Hepatocyte (in vitro differentiated cells): ENCODE measurements at regions not wholly inside any gene's neighbourhood (a gene's known extent, or its start where the extent isn't known, plus 50 kb on each side); places are given as distances from the start of the nearest gene placed in this dataset.
A peak's percentile ranks its signal among the peaks of the same experiment; 100 is the strongest.
"Not testable (repeated sequence)": the region's sequence is repeated elsewhere in the genome, so short reads cannot be mapped to it uniquely, and the experiment has no call there.

Source experiments
- DNase-seq: peaks from one replicate; pipeline ENCODE4 v3.0.0-alpha.2; 2016; ENCODE audit warnings: low spot score
- H2AFZ ChIP-seq: fragments of 200-600 bp; sonication (generic); 2 replicates; pipeline ENCODE4 v1.6.0; 2016; ENCODE audit warnings: antibody characterized with exemption, mild to moderate bottlenecking
- H3K27ac ChIP-seq: fragments of 200-600 bp; sonication (generic); 2 replicates; pipeline ENCODE4 v1.5.1; 2016; ENCODE audit warnings: mild to moderate bottlenecking
- H3K27me3 ChIP-seq: fragments of 200-600 bp; sonication (generic); 2 replicates; pipeline ENCODE4 v1.6.1; 2016
- H3K36me3 ChIP-seq: fragments of 200-600 bp; sonication (generic); replicated peaks from 2 replicates; pipeline ENCODE4 v1.5.1; 2016; ENCODE audit warnings: low read depth; ENCODE audit not compliant: insufficient read depth
- H3K4me1 ChIP-seq: fragments of 200-600 bp; sonication (generic); 2 replicates; pipeline ENCODE4 v1.5.1; 2016; ENCODE audit warnings: mild to moderate bottlenecking, moderate library complexity; ENCODE audit not compliant: insufficient read depth
- H3K4me2 ChIP-seq: fragments of 200-600 bp; sonication (generic); 2 replicates; pipeline ENCODE4 v1.6.0; 2016
- H3K4me3 ChIP-seq: fragments of 200-600 bp; sonication (generic); 2 replicates; pipeline ENCODE4 v1.5.1; 2016; ENCODE audit warnings: mild to moderate bottlenecking
- H3K79me2 ChIP-seq: fragments of 200-600 bp; sonication (generic); 2 replicates; pipeline ENCODE4 v1.6.0; 2017; ENCODE audit warnings: mild to moderate bottlenecking
- H3K9me2 ChIP-seq: fragments of 200-600 bp; sonication (generic); replicated peaks from 2 replicates; pipeline ENCODE4 v1.6.0; 2017; ENCODE audit warnings: mild to moderate bottlenecking; ENCODE audit not compliant: insufficient read depth
- H3K9me3 ChIP-seq: fragments of 200-600 bp; sonication (generic); 2 replicates; pipeline ENCODE4 v1.5.1; 2016; ENCODE audit warnings: low read depth, mild to moderate bottlenecking
- H4K20me1 ChIP-seq: fragments of 200-600 bp; sonication (generic); 2 replicates; pipeline ENCODE4 v1.6.0; 2016; ENCODE audit warnings: mild to moderate bottlenecking; ENCODE audit not compliant: insufficient read depth, poor library complexity, severe bottlenecking
- CTCF ChIP-seq: fragments of 200-600 bp; sonication (generic); IDR thresholded peaks from 2 replicates; pipeline ENCODE4 v1.5.1; 2016; ENCODE audit warnings: antibody characterized with exemption, mild to moderate bottlenecking; ENCODE audit not compliant: poor library complexity
- EZH2 ChIP-seq: fragments of 200-600 bp; sonication (generic); IDR thresholded peaks from 2 replicates; pipeline ENCODE4 v1.6.1; 2016; ENCODE audit warnings: antibody characterized with exemption, mild to moderate bottlenecking, borderline replicate concordance
- EZH2phosphoT487 ChIP-seq: fragments of 200-600 bp; sonication (generic); IDR thresholded peaks from one replicate; pipeline ENCODE4 v1.6.1; 2018; ENCODE audit warnings: antibody characterized with exemption, mild to moderate bottlenecking, low read depth, moderate library complexity; ENCODE audit not compliant: unreplicated experiment, severe bottlenecking
- WGBS: methylation state at CpG from one replicate; pipeline ENCODE4 v1.1.6; 2016; ENCODE audit warnings: low lambda C conversion rate; ENCODE audit errors: missing lambda C conversion rate; 5-methylcytosine and 5-hydroxymethylcytosine counted together

GRCh38 chr14:105600195-105600938 is 74.0 kb downstream of the TMEM121 start:
- not testable (repeated sequence) for H3K27me3 ChIP-seq, H3K9me2 ChIP-seq, H4K20me1 ChIP-seq, H2AFZ ChIP-seq, H3K36me3 ChIP-seq, H3K4me1 ChIP-seq, H3K4me3 ChIP-seq, H3K4me2 ChIP-seq, H3K79me2 ChIP-seq, H3K9me3 ChIP-seq, H3K27ac ChIP-seq
- peak; percentile 3 for DNase-seq
- WGBS, result 90% methylated on average over 22 of the region's 52 CpGs

GRCh38 chr14:105600939-105601359 is 74.6 kb downstream of the TMEM121 start:
- TF ChIP-seq CTCF, result no peak
- TF ChIP-seq EZH2, result no peak
- TF ChIP-seq EZH2phosphoT487, result no peak
- Histone ChIP-seq H3K9me2 (no peaks in the 10 kb centered on the region), H4K20me1 (no peaks in the 10 kb centered on the region), H2AFZ (no peak overlapping the region), H3K79me2 (no peaks in the 10 kb centered on the region), H3K9me3 (no peaks in the 10 kb centered on the region), H3K36me3 (no peaks in the 10 kb centered on the region), H3K27me3 (no peaks in the 10 kb centered on the region), H3K4me2 (no peak overlapping the region), H3K27ac (no peak overlapping the region), H3K4me1 (no peaks in the 10 kb centered on the region), H3K4me3 (no peak overlapping the region)
- 79% methylated on average over 14 of the region's 19 CpGs for WGBS
- peak; percentile 1 for DNase-seq

GRCh38 chr14:105601360-105602242 is 75.2 kb downstream of the TMEM121 start:
- Histone ChIP-seq H2AFZ (no peak overlapping the region), H3K27me3 (no peaks in the 10 kb centered on the region), H3K9me3 (no peaks in the 10 kb centered on the region), H4K20me1 (no peaks in the 10 kb centered on the region), H3K4me1 (no peaks in the 10 kb centered on the region), H3K4me2 (no peak overlapping the region), H3K36me3 (no peaks in the 10 kb centered on the region), H3K4me3 (no peak overlapping the region), H3K79me2 (no peaks in the 10 kb centered on the region), H3K9me2 (no peaks in the 10 kb centered on the region), H3K27ac (no peak overlapping the region)
- WGBS, result 75% methylated on average over 18 of the region's 20 CpGs
- no peak for TF ChIP-seq CTCF
- TF ChIP-seq EZH2, result no peak
- no peak for TF ChIP-seq EZH2phosphoT487
- DNase-seq, result peak; percentile 1

- Histone ChIP-seq H3K79me2 (no peaks in the 10 kb centered on the region), H3K36me3 (no peaks in the 10 kb centered on the region), H3K27ac (no peak overlapping the region), H3K9me3 (no peaks in the 10 kb centered on the region), H3K27me3 (no peaks in the 10 kb centered on the region), H4K20me1 (no peaks in the 10 kb centered on the region), H3K4me2 (no peak overlapping the region), H2AFZ (no peak overlapping the region), H3K4me1 (no peaks in the 10 kb centered on the region), H3K9me2 (no peaks in the 10 kb centered on the region), H3K4me3 (no peak overlapping the region)
- peak; percentile 2 for DNase-seq
- WGBS, result 81% methylated on average over 9 of the region's 9 CpGs
- TF ChIP-seq EZH2 (no peak), CTCF (no peak), EZH2phosphoT487 (no peak)
These were observed 75.9 kb downstream of the TMEM121 start for GRCh38 chr14:105602243-105602750.
